Esophagus muscularis mucosa (tissue), 4 donors: ENCODE measurements at regions not wholly inside any gene's neighbourhood (a gene's known extent, or its start where the extent isn't known, plus 50 kb on each side); places are given as distances from the start of the nearest gene placed in this dataset.

Source experiments
- EP300 ChIP-seq: sonication (generic); formaldehyde crosslinking; IDR thresholded peaks from one replicate; pipeline ENCODE4 v1.6.1; 2017; ENCODE audit warnings: antibody characterized with exemption
- POLR2A ChIP-seq: fragments of 450-650 bp; IDR thresholded peaks from one replicate; pipeline ENCODE4 v1.6.1; 2017; ENCODE audit warnings: antibody characterized with exemption, moderate library complexity, mild to moderate bottlenecking, low read depth
- POLR2AphosphoS5 ChIP-seq, 2 donors: sonication (generic); formaldehyde crosslinking; IDR thresholded peaks; one replicate each; pipeline ENCODE4 v1.6.1; 2017; ENCODE audit warnings: antibody characterized with exemption in 2 of 2
- TF ChIP-seq, protein P1 (sequence below), 3 experiments: fragments of 200-600 bp in 2 of 3; fragments of 450-650 bp in 1 of 3; sonication (generic) in 2 of 3; IDR thresholded peaks; one replicate each; pipeline ENCODE4 v1.5.1; 2017 to 2019; ENCODE audit warnings: antibody characterized with exemption in 3 of 3, mild to moderate bottlenecking in 2 of 3, moderate library complexity in 1 of 3

- no peak for TF ChIP-seq POLR2AphosphoS5 (IDR thresholded peaks at IDR 0.05)
- TF ChIP-seq, protein P1, sequence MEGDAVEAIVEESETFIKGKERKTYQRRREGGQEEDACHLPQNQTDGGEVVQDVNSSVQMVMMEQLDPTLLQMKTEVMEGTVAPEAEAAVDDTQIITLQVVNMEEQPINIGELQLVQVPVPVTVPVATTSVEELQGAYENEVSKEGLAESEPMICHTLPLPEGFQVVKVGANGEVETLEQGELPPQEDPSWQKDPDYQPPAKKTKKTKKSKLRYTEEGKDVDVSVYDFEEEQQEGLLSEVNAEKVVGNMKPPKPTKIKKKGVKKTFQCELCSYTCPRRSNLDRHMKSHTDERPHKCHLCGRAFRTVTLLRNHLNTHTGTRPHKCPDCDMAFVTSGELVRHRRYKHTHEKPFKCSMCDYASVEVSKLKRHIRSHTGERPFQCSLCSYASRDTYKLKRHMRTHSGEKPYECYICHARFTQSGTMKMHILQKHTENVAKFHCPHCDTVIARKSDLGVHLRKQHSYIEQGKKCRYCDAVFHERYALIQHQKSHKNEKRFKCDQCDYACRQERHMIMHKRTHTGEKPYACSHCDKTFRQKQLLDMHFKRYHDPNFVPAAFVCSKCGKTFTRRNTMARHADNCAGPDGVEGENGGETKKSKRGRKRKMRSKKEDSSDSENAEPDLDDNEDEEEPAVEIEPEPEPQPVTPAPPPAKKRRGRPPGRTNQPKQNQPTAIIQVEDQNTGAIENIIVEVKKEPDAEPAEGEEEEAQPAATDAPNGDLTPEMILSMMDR (IDR thresholded peaks at IDR 0.05): no peak
- no peak for TF ChIP-seq POLR2A
- TF ChIP-seq EP300: no peak
Observed at GRCh38 chr3:125646581-125646980, 51.3 kb upstream of the OSBPL11 start.
